D341Med (cell line): ENCODE measurements at regions not wholly inside any gene's neighbourhood (a gene's known extent, or its start where the extent isn't known, plus 50 kb on each side); places are given as distances from the start of the nearest gene placed in this dataset.
"Not testable (repeated sequence)": the region's sequence is repeated elsewhere in the genome, so short reads cannot be mapped to it uniquely, and the experiment has no call there.

Source experiments
- DNase-seq: peaks from one replicate; pipeline ENCODE4 v3.0.0; 2012; ENCODE audit warnings: low spot score

DNA sequence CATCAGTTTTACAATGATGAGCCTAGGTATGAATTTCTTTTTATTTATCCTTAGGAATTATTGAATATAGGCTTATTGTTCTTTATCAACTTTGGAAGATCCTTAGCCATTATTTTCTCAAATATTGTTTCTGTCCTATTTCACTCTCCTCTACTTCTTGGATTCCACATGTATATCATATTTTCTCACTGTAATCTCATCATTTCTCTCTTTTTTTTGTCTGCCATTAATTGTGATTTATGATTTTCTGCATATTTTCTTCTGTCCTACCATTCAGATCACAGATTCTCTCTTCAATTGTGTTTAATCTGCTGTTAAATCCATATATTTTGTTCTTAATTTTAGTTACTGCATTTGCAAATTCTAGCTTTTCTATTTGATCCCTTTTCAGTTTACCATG is 139.8 kb downstream of the ARRDC3 start:
- DNase-seq: no peak

DNA sequence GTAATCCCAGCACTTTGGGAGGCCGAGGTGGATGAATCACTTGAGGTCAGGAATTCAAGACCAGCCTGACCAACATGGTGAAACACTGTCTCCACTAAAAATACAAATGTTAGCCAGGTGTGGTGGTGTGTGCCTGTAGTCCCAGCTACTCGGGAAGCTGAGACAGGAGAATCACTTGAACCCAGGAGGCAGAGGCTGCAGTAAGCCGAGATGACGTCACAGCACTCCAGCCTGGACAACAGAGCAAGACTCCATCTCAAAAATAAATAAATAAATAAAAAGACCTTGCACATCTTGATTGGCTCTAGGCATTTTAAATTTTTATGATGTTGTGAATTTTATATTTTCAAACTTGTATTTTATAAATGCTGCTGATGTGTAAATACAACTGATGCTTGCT is 141.7 kb downstream of the ARRDC3 start:
- DNase-seq: not testable (repeated sequence)

DNA sequence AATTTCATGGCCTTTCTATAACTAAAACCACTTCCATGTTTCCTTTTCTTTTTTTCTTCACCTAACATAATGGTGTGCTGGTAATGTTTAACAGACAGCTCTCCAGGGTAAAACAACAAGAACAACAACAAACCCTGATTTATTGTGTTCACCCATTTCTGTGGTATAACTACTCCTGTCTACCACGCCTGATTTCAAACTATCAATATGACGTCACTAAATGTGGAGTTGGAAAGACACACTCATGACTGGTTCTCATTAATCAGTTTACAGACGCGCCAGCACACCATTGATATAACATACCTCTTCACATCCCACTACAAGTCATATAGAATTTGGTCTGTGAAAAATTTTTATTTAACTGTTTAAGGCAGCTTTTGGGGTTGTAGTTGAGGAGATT is 142.9 kb downstream of the ARRDC3 start:
- no peak for DNase-seq

DNA sequence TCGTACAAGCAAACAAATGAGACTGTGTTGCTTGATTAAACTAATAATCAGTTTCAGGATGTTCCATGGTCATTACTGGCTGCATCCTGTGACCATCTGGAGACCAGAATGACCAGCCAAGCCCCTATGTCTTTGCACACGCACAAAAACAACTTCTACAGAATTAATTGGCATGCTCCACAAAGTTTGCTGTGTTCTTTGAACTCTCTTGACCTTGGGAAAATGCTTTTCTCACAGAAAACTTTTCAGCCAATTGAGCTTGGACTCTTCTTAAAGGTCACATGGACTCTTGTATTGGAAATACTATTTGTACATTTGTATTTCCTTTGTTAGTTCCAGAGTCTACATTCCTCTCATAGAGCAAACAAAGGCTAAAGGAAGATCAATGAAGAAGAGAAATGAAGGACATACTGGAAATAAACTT is 147.8 kb downstream of the ARRDC3 start:
- DNase-seq: no peak

DNA sequence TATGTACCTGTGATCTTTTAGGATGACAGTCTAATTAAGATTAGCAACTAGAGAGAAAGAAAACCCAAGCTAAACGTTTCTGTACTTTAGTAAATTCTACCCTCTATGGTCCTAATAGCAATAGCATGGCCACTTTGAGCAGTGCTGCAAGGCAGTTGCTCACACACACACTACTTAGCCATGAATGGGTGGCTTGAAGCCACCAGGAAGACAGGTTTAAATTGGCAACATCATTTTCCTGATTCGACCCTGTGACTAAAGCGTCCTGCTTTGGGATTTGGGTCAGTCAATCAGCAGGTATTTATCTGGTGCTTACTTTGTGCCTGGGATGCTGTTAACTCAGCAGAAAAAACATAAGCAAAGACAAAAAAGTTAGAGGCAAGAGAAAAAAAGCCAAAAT is 150.6 kb downstream of the ARRDC3 start:
- no peak for DNase-seq

DNA sequence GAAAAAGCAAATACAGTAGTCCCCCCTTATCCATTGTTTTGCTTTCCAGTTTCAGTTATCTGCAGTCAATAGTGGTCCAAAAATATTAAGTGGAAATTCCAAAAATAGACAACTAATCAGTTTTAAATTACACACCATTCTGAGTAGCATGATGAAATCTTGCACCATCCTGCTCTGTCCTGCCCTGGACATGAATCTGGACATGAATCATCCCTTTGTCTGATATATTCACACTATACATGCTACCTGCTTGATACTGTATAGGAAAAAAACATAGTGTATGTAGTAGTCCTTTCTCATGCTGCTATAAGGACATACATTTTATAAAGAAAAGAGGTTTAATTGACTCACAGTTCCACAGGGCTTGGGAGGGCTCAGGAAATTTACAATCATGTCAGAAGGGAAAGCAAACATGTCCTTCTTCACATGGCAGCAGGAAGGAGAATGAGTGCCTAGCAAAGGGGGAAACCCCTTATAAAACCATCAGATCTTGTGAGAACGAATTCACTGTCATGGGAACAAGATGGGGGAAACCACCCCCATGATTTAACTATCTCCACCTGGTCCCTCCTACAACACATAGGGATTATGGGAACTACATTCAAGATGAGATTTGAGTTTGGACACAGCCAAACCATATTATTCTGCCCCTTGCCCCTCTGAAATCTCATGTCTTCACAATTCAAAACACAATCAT is 153.9 kb downstream of the ARRDC3 start:
- no peak for DNase-seq

DNA sequence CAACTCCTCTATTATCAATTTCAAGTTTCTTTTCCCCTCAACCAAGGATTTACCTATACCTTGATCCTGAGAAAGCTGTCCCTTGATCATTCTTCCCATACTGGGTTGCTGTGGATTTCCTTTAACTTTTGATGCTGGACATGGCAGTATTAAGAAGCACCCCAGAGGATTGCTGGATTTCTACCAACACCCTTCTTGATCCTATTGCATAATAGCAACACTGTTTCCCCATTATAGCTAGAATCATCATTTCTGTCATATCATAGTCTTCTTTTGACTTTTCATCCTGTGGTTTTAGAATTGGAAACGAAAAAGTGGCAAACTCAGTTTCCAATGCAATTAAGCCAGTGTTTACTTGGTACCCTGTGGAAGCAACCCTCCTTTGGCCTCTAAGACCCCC is 154.9 kb downstream of the ARRDC3 start:
- no peak for DNase-seq

DNA sequence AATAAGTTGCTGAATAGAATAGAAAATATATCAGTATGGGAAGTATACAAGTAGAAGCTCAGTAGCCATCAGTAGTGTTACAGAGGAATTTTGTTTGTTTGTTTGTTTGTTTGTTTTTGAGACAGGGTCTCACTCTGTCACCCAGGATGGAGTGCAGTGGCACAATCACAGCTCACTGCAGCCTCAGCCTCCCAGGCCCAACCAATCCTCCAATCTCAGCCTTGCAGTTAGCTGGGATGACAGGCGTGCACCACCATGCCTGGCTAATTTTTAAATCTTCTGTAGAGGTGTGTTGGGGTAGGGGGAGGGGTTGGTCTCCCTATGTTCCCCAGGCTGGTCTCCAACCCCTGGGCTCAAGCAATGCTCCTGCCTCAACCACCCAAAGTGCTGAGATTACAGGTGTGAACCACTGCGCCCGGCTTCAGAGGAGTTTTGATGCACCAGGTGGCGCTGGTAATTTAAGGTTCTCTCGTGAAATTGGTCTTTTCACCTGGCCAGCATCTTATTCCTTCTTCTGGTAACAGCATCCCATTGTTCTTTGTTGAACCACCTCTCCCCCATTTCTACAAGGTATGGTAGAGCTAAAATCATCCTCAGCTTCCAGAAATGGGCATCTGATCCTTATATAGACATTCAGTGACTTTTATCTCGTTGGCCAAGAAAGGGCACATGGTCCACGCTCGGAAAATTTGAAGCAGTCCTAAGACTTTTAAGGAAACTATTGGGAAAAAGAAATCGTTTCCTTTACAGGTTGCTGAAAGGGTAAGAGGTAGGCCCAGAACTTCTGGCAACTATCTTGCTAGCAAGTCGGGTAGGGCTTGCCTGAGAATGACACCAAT is 157.1 kb downstream of the ARRDC3 start:
- DNase-seq: peak; percentile 53

DNA sequence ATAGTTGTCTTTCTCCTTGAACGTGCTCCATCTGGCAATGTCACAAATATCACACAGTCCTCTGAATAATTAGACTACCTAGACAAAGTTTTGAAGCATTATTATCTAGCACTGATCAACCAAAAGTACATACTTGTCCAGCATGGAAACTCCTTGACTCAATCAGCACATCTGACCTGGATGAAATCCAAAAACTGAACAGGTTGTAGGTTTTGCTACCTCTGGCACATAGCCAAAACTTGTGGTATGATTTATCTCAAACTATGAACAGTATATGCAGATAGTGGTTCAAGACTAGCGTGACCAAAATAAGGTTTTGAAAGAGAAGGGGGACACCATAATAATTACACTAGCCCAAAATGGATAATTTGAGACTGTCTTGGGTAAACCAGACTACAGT is 158.1 kb downstream of the ARRDC3 start:
- no peak for DNase-seq

DNA sequence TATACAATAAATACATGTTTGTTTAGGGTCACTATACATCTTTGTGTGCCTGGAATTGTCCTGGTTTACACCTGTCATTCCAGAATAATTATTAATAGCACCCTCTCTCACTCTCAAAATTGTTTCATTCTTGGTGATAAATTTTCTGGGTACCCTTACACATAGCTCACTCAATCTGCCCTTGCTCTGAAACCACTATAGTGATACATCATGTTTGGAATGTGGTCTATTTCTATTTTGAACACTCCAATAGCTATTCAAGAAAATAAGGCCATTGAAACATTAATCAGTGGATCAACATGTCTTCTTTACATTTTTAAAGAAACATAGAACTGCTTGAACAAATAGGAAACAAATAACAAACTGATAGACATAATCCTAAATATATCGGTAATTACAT is 158.7 kb downstream of the ARRDC3 start:
- no peak for DNase-seq

DNA sequence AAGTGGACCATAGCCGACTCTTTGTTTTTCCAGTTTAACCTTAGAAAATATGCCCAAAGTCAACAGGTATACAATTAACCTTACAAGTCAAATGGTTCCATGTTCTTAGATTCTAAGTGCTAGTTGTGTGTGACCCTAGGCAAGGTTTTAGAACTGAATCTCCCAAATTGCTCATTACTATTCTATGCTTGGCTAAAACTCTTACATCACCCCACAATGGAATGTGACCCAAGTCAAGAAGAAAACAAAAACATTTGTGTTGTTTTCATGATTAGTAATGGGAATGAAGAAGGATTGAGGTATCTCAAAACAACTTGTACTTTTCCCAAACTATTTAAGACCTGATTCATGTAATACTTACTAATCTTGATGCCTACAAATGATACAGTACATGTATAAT is 159.2 kb downstream of the ARRDC3 start:
- no peak for DNase-seq

DNA sequence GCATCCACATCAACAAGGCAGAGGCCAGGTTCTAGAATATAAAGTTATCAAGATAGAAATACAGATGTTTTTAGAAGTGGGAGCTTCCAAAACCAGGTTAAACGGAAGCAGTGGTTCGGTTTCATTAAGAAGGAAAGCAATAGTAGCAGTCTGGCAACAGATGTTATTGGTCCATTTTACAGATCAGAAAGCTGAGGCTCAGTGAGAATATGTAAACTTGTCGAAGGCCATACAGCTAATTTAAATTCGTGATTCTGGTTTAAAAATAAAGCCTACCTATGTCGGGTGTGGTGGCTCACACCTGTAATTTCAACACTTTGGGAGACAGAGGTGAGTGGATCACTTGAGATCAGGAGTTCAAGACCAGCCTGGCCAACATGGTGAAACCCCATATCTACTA is 160.6 kb downstream of the ARRDC3 start:
- DNase-seq: no peak

DNA sequence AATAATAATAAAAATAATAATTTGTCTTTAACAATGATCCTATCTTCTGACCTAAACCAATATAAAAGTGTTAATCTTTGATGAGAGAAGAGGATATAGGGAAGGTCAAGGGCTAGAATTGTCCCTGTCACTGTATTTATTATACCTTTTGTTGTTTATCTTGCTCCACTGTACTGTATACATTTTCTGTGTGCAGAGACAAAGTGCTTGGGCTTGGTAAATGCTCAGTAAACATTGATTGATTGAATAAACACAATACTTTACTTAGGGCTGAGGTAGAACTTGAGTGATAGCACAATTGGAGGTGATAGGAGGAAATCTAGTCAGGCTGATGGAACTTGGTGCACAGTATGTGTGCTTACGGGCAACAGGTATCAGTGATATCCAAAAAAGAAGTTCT is 161.2 kb downstream of the ARRDC3 start:
- no peak for DNase-seq

DNA sequence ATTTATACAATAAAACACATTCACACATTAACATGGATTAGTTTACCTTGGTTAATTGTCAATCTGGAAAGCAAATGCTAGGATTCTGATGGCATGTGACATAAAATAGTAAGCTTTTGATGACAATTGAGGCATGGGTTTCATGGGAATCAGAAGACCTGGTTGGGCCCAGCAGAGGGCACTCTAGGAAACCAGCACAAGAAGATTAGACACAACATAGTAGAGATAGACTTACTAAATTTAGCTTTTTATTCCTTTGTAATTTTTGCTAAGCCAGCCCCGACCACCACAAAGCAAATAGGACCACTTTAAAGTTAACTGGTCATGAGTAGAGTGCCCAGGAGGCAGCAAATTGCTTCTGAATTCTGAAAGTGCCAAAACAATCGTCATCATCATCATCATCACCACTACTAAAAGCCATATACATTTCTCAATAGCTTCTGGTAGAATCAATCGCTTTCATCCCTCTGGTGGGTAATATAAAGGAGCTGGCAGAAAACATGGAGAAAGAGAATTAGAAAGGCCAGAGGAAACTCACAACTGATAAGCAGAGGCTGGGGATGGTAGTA is 163.2 kb downstream of the ARRDC3 start:
- peak; percentile 33 for DNase-seq

DNA sequence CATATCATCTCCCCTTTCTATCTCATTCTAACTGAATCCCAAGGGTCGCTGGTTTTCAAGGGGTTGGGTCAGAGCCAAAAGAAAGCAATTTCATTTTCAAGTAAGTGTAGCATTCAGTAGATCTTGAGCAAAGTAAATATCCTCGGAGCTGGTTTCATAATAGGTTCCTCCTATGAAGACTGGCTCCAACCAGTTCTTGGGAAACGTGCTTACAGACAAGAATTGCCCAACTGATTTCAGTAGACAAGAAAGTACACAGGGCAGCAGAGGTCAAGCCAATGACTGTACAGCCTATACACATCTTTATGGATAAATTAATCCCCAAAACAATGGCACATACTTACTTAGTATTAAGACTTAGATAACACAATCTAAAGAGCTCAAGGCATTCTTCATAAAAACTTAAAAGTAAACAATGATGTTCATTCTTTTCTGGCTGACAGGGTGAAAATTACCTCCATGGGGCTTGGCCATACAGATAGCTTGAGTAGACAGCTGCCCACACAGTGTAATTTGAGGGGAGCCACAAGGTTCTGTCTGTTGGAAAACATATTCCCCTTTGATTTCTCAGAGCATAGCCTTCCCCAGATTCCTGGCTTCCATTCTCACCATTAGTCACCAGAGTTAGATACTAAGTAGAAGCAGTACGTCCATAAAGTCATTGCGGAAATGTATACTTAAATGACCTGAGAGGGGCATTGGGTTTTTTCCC is 163.9 kb downstream of the ARRDC3 start:
- no peak for DNase-seq

DNA sequence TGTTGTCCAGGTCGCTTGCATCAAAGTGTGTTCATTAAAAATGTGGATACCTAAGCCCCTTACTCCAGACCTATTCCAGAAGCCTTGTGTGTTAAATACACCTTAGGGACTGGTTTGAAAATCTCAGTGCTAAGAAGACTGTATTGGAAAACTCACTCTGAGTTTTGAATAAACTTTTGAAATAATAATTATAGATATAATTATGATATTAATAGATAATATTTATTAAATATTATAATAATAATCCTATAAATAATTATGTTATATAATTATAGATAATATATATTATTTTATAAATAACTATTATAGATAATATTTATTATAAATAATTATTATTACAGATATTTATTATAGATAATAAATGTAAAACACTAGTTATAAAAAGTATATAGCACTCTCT is 165.3 kb downstream of the ARRDC3 start:
- DNase-seq: no peak

DNA sequence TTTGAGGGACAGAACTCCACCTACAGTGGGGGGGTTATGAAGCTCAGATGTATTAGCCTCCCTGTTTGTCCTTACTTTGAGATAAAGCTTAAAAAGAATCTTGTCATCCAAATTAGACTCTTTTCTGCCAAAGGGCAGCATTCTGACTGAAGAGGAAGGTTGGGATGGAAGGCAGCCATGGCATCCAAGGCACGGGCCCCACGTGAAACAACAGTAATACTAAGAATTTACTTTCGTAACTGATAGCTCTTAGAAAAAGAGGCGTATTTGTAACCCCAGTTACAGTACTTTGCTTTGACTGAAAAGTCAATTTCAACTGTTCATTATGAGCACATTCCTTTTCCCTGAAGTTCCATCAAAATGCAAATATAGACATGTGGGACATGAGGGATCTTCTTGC is 168.5 kb downstream of the ARRDC3 start:
- DNase-seq: no peak
